K562 (cell line): ENCODE measurements at regions not wholly inside any gene's neighbourhood (a gene's known extent, or its start where the extent isn't known, plus 50 kb on each side); places are given as distances from the start of the nearest gene placed in this dataset.

Experiments used
- ARNT ChIP-seq, 2 experiments: fragments of 450-650 bp; IDR thresholded peaks; 2 replicates each; pipeline ENCODE4 v1.6.1; 2016; ENCODE audit warnings: mild to moderate bottlenecking in 1 of 2
- ATF7 ChIP-seq: fragments of 450-650 bp; IDR thresholded peaks from 2 replicates; pipeline ENCODE4 v1.7.1; 2014; ENCODE audit warnings: mild to moderate bottlenecking, moderate library complexity
- EZH2 ChIP-seq: IDR thresholded peaks from 2 replicates; pipeline ENCODE4 v1.6.1; 2012; ENCODE audit warnings: low read depth, mild to moderate bottlenecking, inconsistent platforms, low read length, borderline replicate concordance
- IRF2 ChIP-seq: sonication (generic); formaldehyde crosslinking; IDR thresholded peaks from 2 replicates; pipeline ENCODE4 v1.8.1; 2022; ENCODE audit warnings: mild to moderate bottlenecking, missing genetic modification reagents
- POU5F1 ChIP-seq: fragments of 150-350 bp; IDR thresholded peaks from 2 replicates; pipeline ENCODE4 v1.6.1; 2014; ENCODE audit warnings: borderline replicate concordance, low read length, low read depth, mild to moderate bottlenecking; ENCODE audit not compliant: partially characterized antibody
- RAD21 ChIP-seq, 2 experiments: fragments of 250-450 bp in 1 of 2; fragments of 450-650 bp in 1 of 2; sonication (Bioruptor Pico) in 1 of 2; formaldehyde crosslinking in 1 of 2; IDR thresholded peaks in 1 of 2; conservative IDR thresholded peaks in 1 of 2; 2 replicates each; pipeline versions ENCODE4 v1.4.0 to v1.8.0; 2020 to 2022; ENCODE audit warnings: mild to moderate bottlenecking in 2 of 2, moderate library complexity in 1 of 2
- SP1 ChIP-seq: sonication (generic); formaldehyde crosslinking; IDR thresholded peaks from 2 replicates; pipeline ENCODE4 v1.8.1; 2022; ENCODE audit warnings: mild to moderate bottlenecking, missing genetic modification reagents
- ZNF551 ChIP-seq: fragments of 250-450 bp; sonication (Bioruptor Pico); IDR thresholded peaks from 2 replicates; pipeline ENCODE4 v1.5.0; 2021; ENCODE audit warnings: mild to moderate bottlenecking, moderate library complexity
- TF ChIP-seq, protein P1 (sequence below): IDR thresholded peaks from 2 replicates; pipeline ENCODE4 v1.6.1; 2011; ENCODE audit warnings: borderline replicate concordance, low read depth, mild to moderate bottlenecking, moderate library complexity, low read length; ENCODE audit not compliant: insufficient read depth, poor library complexity, severe bottlenecking
- TF ChIP-seq, protein P2 (sequence below): fragments of 450-650 bp; formaldehyde crosslinking; IDR thresholded peaks from 2 replicates; pipeline ENCODE4 v1.4.0; 2020; ENCODE audit warnings: mild to moderate bottlenecking, moderate library complexity
- TF ChIP-seq, protein P3 (sequence below): fragments of 250-450 bp; sonication (Bioruptor Pico); IDR thresholded peaks from 2 replicates; pipeline ENCODE4 v1.5.0; 2021; ENCODE audit warnings: mild to moderate bottlenecking, borderline replicate concordance

DNA sequence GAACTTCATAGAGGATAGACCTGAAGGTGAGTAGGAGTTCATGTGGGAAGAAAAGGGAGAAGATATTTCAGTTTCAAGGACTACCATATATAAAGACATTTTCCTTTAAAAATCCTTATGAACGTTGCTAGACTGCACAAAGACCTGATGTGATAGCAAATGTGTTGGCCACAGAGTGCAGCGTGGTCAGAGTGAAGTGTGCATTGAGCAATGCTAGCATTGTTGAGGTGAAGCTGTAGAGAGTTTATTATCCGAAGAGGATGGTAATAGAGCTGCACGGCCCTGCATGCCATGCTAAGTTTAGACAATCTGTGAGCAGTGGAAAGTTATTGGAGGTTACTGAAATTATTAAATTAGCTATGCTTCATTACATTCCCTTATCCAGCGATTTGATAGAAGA, 413.0 kb downstream of the CCDC91 start:
- TF ChIP-seq, protein P1, sequence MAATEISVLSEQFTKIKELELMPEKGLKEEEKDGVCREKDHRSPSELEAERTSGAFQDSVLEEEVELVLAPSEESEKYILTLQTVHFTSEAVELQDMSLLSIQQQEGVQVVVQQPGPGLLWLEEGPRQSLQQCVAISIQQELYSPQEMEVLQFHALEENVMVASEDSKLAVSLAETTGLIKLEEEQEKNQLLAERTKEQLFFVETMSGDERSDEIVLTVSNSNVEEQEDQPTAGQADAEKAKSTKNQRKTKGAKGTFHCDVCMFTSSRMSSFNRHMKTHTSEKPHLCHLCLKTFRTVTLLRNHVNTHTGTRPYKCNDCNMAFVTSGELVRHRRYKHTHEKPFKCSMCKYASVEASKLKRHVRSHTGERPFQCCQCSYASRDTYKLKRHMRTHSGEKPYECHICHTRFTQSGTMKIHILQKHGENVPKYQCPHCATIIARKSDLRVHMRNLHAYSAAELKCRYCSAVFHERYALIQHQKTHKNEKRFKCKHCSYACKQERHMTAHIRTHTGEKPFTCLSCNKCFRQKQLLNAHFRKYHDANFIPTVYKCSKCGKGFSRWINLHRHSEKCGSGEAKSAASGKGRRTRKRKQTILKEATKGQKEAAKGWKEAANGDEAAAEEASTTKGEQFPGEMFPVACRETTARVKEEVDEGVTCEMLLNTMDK = no peak
- TF ChIP-seq RAD21 (CRISPR knock-in tag; conservative IDR thresholded peaks at IDR 0.05 in 1 of 2, IDR thresholded peaks at IDR 0.05 in 1 of 2) (no peak), IRF2 (CRISPR knock-in tag) (no peak), ARNT (IDR thresholded peaks at IDR 0.05) (no peak), SP1 (CRISPR knock-in tag) (no peak), ZNF551 (CRISPR knock-in tag) (no peak), POU5F1 (no peak), EZH2 (no peak), ATF7 (no peak)
- TF ChIP-seq, protein P2, sequence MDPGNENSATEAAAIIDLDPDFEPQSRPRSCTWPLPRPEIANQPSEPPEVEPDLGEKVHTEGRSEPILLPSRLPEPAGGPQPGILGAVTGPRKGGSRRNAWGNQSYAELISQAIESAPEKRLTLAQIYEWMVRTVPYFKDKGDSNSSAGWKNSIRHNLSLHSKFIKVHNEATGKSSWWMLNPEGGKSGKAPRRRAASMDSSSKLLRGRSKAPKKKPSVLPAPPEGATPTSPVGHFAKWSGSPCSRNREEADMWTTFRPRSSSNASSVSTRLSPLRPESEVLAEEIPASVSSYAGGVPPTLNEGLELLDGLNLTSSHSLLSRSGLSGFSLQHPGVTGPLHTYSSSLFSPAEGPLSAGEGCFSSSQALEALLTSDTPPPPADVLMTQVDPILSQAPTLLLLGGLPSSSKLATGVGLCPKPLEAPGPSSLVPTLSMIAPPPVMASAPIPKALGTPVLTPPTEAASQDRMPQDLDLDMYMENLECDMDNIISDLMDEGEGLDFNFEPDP (CRISPR knock-in tag) = no peak
- TF ChIP-seq, protein P3, sequence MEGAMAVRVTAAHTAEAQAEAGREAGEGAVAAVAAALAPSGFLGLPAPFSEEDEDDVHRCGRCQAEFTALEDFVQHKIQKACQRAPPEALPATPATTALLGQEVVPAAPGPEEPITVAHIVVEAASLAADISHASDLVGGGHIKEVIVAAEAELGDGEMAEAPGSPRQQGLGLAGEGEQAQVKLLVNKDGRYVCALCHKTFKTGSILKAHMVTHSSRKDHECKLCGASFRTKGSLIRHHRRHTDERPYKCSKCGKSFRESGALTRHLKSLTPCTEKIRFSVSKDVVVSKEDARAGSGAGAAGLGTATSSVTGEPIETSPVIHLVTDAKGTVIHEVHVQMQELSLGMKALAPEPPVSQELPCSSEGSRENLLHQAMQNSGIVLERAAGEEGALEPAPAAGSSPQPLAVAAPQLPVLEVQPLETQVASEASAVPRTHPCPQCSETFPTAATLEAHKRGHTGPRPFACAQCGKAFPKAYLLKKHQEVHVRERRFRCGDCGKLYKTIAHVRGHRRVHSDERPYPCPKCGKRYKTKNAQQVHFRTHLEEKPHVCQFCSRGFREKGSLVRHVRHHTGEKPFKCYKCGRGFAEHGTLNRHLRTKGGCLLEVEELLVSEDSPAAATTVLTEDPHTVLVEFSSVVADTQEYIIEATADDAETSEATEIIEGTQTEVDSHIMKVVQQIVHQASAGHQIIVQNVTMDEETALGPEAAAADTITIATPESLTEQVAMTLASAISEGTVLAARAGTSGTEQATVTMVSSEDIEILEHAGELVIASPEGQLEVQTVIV (CRISPR knock-in tag) = no peak
